ENCODE measurements at regions not wholly inside any gene's neighbourhood (a gene's known extent, or its start where the extent isn't known, plus 50 kb on each side); places are given as distances from the start of the nearest gene placed in this dataset.

- H3K4me1 ChIP-seq = peaks cover 0 to 24% (median 6%) of the 10 kb centered on the region in 12 donors
- H3K27ac ChIP-seq = peak overlapping the region in 1 of 12 donors; percentile 34
- no peak overlapping the region for H3K4me3 ChIP-seq
- WGBS, 4 donors = 53 to 70% (median 56%) methylated on average over 8 of the region's 8 CpGs
- H3K27me3 ChIP-seq = no peaks in the 10 kb centered on the region
- no peaks in the 10 kb centered on the region for H3K9me3 ChIP-seq
- H3K36me3 ChIP-seq = no peaks in the 10 kb centered on the region
- DNase-seq = peak in 4 of 5 donors; percentile 29 to 67 (median 52)
- intact Hi-C loops (cut with DNase I) = no loop called here
- TF ChIP-seq, protein P1, sequence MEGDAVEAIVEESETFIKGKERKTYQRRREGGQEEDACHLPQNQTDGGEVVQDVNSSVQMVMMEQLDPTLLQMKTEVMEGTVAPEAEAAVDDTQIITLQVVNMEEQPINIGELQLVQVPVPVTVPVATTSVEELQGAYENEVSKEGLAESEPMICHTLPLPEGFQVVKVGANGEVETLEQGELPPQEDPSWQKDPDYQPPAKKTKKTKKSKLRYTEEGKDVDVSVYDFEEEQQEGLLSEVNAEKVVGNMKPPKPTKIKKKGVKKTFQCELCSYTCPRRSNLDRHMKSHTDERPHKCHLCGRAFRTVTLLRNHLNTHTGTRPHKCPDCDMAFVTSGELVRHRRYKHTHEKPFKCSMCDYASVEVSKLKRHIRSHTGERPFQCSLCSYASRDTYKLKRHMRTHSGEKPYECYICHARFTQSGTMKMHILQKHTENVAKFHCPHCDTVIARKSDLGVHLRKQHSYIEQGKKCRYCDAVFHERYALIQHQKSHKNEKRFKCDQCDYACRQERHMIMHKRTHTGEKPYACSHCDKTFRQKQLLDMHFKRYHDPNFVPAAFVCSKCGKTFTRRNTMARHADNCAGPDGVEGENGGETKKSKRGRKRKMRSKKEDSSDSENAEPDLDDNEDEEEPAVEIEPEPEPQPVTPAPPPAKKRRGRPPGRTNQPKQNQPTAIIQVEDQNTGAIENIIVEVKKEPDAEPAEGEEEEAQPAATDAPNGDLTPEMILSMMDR (IDR thresholded peaks at IDR 0.05) = no peak
- no peak for TF ChIP-seq POLR2A (IDR thresholded peaks at IDR 0.05)
- ATAC-seq = peak; percentile 59 to 84 (median 80)
These were observed 112.3 kb upstream of the GADD45A start for GRCh38 chr1:67572594-67573221.

DNA sequence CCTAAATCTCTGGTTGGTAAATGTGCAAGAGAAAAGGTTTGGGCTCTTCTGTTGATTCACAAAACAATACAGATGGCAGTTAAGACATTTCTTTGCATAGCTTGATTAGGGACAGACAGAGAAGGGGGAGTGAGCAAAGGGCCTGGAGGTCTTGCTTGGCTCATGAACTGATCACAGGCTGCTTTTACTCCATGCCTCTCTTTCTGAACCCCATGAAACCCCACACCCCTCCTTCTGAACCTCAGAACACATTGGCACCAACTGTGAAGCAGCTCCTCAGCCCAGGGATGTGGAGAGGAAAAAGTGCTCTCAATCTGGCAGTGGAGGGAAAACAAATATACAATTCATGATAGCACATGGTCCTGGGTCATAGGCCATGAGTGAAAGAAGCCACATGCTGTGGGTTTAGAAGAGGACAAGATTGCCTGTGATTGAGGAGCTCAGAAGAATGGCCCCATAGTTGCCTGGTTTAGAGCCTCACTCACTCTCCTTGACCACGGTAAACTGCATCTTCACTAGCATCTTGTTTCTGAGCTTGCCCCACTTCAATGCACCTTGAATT is 111.6 kb upstream of the GADD45A start:
- no peaks in the 10 kb centered on the region for H3K9me3 ChIP-seq
- DNase-seq (no peak), ATAC-seq (no peak)
- 80 to 95% (median 90%) methylated on average over 1 of the region's 1 CpG for WGBS, 4 donors
- H3K4me1 ChIP-seq = peaks cover 0 to 24% (median 6%) of the 10 kb centered on the region in 12 donors
- TF ChIP-seq POLR2A (IDR thresholded peaks at IDR 0.05) = no peak
- TF ChIP-seq, protein P1 (IDR thresholded peaks at IDR 0.05) = no peak
- intact Hi-C loops (cut with DNase I) = no loop called here
- no peaks in the 10 kb centered on the region for H3K27me3 ChIP-seq
- H3K27ac ChIP-seq = no peak overlapping the region
- no peaks in the 10 kb centered on the region for H3K36me3 ChIP-seq
- H3K4me3 ChIP-seq = no peak overlapping the region

DNA sequence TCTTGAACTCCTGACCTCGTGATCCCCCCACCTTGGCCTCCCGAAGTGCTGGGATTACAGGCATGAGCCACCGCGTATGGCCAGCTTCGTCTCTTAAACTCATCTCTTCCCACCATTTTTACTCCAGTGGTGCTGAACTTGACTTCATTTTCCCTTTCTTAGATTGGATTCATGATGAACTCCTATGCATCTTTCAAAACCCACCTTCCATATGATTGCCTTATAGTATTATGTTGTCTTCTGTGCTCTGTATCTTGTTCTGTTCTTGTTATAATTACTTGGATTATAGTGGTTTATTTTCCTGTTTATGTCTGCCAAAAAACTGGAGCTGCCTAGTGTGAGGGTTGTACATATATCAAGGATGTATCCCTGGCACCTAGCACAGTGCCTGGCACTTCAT is 110.8 kb upstream of the GADD45A start:
- no peak for ATAC-seq
- intact Hi-C loops (cut with DNase I) = no loop called here
- TF ChIP-seq, protein P1 (IDR thresholded peaks at IDR 0.05) = no peak
- no peak for TF ChIP-seq POLR2A (IDR thresholded peaks at IDR 0.05)
- H3K4me1 ChIP-seq = peaks cover 0 to 24% (median 7%) of the 10 kb centered on the region in 12 donors
- no peak overlapping the region for H3K27ac ChIP-seq
- no peak for DNase-seq
- no peaks in the 10 kb centered on the region for H3K36me3 ChIP-seq
- H3K9me3 ChIP-seq = no peaks in the 10 kb centered on the region
- no peak overlapping the region for H3K4me3 ChIP-seq
- WGBS, 4 donors = 85 to 97% (median 94%) methylated on average over 5 of the region's 5 CpGs
- no peaks in the 10 kb centered on the region for H3K27me3 ChIP-seq

DNA sequence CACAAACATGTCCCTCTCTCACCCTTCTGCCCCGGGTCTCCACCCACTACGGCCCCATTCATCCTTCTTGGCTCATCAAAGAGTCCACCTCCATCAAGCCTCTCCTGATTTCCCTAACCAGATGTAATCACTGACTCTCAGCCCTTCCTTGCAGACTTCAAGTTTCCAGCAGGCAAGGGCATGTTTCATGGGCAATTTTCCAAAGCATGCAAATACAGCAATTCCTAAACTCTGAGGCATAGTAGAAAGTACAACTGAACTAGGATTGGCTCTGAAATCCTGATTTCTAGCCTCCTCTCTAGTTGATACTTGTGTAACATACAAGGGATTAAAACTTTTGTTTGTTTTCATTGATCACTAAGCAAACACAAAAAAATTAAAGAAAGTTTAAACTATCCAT is 109.1 kb upstream of the GADD45A start:
- no peak overlapping the region for H3K27ac ChIP-seq
- 86 to 91% (median 87%) methylated on average over 2 of the region's 2 CpGs for WGBS, 4 donors
- H3K9me3 ChIP-seq = no peaks in the 10 kb centered on the region
- H3K4me3 ChIP-seq = no peak overlapping the region
- intact Hi-C loops (cut with DNase I) = no loop called here
- no peak for ATAC-seq
- no peak for DNase-seq
- H3K27me3 ChIP-seq = no peaks in the 10 kb centered on the region
- TF ChIP-seq, protein P1 (IDR thresholded peaks at IDR 0.05) = no peak
- TF ChIP-seq POLR2A (IDR thresholded peaks at IDR 0.05) = no peak
- H3K36me3 ChIP-seq = no peaks in the 10 kb centered on the region
- peaks cover 0 to 17% (median 3%) of the 10 kb centered on the region in 12 donors for H3K4me1 ChIP-seq

Measured in heart left ventricle (tissue), 16 donors.